HG03342 (cell line): ENCODE measurements at regions not wholly inside any gene's neighbourhood (a gene's known extent, or its start where the extent isn't known, plus 50 kb on each side); places are given as distances from the start of the nearest gene placed in this dataset.
"Not testable (repeated sequence)": the region's sequence is repeated elsewhere in the genome, so short reads cannot be mapped to it uniquely, and the experiment has no call there.

ENCODE experiments used
- ATAC-seq: cut with Tn5 transposase; IDR thresholded peaks from one replicate; pipeline ENCODE4 v1.9.1; 2021; ENCODE audit warnings: mild to moderate bottlenecking, moderate library complexity; ENCODE audit not compliant: unreplicated experiment

DNA sequence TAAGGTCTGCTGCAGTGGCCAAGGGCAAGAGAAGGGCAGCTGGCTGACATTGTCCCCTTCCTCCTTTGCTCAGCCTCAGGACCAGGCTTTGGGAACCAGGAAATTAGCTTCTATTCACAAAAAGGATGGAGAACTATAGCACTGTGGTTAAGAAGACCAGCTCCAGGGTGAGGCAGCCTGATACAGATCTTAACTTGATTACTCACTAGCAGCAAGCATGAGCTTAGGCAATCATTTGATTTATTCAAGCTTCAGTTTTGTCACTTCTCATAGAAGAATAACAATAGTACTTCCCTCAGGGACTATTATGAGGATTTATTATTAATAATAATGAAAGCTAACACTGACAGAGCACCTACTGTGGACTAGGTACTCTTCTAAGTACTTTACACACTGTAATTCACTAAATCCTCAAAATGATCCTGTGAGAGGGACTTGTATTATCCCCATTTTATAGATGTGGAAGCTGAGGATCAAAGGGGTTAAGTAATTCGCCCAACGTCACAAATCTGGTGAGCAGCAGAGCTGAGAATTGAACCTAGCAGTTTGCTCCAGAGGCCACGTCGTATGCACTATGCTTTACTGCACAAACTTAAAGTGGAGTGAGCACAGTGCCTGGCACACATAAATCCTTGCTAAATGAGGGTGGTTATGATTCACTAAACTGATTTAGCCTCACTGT is 130.4 kb upstream of the PAK3 start:
- no peak for ATAC-seq

GRCh38 chrX:110964786-110965185 is 131.2 kb upstream of the PAK3 start:
- ATAC-seq = no peak

DNA sequence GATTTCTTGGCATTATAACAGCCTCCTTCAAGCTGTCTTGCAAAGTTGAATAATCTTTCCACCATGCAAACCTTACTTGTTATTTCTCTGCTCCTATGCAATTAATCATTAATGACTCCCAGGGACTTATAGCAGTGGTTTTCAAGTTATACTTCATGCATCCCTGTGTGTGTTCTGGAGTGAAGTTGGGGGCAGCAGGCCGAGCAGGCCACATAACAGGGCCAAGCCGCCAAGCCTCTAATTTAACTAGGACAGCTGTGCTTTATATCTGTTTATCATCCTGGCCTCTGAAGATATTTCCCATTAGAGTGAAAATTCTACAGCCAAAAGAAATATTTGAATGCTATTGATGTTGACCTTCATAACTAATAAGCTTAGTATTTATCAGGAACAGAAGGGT is 133.5 kb upstream of the PAK3 start:
- no peak for ATAC-seq

- no peak for ATAC-seq
Observed at GRCh38 chrX:110955706-110956105, 140.3 kb upstream of the PAK3 start.

DNA sequence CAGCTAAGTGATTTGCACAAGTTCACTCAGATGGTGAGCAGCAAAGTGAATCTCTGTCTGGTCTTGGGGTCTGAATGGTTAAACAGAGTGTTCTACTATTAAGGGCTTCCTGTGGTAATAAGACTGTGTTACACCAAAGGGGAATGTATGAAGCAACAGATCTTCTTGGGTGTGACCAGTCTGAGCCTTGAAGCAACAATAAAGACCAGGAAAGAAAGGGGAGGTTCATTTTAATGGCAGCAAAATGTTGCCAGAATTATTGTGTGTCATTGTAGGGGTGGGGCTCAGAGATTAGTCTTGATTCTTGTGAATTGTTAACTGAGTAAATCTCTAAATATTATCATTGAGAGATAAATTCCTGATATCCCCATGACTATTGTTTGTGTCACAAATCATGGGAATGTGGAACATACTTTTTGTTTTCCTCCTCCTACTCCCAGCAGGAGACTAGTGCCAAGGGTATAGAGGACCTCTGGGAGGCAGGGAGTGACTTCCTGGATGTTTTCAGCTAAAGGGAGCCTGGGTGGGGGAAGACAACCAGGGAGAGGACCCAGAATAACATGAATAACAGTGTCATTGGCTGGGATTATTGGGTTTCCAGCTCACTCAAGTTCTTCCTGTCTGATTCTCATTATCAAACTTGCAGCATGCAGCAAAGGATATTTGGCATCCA is 141.4 kb upstream of the PAK3 start:
- ATAC-seq = no peak

DNA sequence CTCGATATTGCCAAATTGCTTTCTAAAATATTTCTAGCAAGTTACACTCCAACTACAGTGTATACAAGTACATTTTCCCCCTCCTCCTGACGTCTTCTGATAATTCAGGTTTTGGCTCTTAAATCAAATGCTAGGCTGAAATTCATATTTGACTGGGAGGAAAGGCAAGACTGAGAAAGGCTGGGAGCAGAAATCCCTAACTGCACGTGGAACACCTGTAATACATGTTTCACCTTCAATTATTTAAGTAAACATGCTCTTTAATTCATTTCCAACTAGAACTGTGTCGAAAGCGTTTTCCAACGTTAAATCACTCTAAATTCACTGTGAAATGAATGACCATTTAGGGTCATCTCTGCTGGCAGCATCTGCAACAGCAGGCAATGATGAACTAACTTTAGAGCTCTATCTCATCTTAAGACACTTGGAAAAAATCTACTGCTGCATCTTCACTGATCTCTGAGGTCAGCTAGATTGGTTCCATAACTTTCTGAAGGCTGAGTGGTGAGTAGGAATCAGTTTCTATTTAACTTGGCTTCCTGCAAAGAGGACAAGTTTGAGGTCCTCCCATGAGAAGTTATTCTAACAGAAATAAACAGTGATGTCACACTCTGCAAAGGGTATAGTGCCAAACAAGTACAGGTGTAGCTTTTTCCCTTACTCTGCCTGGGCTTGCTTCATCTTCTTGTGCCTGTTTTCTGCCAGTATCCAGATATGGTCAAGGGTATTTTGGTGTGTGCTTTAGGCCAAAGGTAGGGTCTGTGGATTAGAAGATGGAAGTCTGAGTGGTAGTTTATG is 144.3 kb upstream of the PAK3 start:
- no peak for ATAC-seq

DNA sequence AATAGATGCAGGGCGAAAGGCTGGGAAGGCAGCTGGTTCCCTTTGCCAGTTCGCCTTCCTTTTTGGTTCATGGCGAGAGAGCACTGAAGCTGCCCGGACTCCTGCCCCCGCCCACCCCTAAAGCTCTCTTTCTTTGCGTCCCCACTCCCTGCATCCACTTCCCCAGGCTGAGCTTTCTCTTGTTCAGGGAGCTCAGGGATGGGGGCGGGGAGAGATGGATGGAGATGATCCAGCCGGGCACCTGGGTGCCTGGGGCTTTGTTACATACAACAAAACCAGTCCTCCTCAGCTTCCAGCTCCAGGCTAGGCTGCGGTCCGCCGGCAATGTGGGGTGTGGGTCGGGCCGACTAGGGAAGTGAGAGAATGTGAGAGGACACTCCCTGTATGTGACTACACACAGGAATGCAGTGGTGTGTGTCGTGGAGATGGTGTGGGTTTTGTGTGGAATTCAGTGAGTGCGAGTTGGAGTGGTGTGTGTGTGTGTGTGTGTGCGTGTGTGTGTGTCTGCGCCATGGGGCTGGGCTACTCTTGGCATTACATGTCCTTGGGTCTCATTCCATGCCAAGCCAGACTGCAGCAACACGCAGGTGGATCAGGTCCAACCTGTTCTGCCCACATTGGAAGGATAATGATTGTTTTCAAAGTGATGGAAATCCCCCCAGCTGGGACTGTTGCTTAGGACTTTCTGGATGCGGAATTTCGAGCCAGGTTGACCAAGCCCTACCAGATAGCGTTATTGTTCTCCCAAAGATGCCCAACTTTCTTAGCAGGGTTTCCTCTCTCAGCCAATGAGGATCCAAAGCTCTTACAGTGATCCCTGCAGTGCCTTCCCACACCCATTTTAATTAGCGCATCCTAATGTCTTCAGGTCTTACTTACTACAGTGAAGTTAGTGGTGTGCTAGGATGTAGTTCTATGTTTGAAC is 149.4 kb upstream of the CHRDL1 start:
- no peak for ATAC-seq

DNA sequence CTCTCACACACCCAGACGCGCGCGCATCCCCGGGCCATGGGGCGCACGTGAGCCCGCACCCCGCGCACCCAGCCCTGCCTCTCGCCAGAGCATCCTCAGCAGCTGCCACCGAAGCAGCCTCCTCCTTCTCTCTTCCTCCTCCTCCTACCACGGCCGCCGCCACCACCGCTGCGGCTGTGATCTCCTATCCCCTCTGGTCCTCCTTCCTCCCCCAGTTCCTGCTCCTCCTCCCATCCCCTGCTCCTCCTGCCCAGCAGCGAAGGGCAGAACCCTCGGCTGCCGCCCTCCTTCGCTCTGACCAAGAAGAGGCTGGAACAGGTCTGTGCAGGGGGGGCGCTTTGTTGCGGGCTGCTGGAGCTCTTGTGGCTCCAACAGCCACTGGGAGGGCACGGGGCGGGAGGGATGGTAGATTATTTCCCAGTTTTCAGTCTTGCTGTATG is 148.7 kb upstream of the CHRDL1 start:
- ATAC-seq = no peak

DNA sequence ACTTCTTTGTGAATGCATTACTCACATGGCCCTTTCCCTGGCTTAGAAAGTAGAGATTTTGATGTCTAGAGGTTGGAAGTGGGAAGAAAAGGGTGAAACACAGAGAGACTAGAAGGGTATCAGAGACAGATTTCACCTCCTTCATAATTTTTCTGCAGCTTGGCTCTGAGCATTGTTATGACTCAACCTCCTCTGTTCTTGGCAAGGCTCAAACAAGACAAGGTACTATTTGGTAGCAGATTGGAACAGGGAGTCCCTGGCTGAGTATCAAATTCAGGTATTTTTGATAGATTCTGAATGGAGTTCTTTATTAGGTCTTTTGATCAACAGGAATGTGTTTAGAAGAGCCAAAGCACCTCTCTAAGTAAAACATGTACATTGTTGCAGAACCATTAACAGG is 146.3 kb upstream of the CHRDL1 start:
- no peak for ATAC-seq

GRCh38 chrX:110938977-110939732 is 143.5 kb upstream of the CHRDL1 start:
- ATAC-seq = no peak

GRCh38 chrX:110924871-110925270 is 129.3 kb upstream of the CHRDL1 start:
- no peak for ATAC-seq

GRCh38 chrX:110920991-110921390 is 125.4 kb upstream of the CHRDL1 start:
- ATAC-seq = no peak

DNA sequence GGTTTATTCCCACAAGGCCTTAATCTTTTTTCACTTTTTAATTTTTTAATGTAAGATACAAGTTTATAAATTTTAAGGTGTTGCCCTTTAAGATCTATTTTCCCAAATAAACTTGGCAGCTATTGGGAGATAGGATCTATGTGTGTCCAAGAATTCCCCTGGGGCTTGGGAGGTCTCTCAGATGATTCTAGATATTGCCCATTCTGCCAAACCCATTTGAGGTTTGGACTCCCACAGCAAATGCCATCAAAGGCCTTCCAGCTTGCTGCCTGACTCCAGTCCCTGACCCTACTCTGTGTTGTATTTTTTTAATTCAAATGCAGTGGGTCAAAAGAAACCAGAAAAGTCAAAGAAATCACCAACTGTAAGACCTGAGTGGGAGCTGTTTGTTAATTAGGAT is 120.0 kb upstream of the CHRDL1 start:
- no peak for ATAC-seq

DNA sequence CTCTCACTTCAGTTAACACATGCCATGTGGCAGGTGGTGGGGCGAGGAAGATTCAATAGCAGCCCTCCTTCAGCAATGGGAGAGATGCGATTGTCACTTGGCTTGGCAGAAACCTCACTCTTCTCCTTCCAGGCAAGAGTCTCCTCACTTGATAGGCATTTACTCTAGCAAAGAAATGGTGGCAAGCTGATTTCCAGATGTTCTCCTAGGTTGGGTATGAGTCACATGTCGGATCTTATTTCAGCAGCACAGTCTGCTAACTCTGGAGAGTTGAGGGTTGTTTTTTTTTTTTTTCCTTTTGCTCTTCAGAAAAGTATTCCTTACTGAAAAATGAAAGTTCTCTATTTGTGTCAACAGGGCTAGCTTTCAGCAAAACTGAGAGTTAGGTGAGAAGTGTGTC is 119.5 kb upstream of the CHRDL1 start:
- ATAC-seq = no peak

DNA sequence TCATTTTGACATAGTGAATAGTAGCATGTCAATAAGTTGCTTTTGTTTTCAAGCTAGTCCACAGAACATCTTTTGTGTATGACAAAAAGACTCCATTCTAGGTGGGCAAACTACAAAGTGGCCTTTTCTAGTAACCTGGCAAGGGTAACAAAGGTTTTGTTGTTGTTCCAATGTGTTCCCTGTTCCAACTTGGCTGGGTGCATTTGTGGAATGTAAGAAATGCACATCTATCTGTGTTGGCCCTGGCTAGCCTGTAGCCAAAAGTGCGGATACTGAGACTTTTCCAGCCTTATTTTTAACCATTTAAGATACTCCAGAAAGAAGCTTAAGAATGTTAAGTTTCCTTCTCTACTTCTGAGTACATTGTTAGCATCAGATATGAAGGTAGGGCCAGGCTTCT is 118.7 kb upstream of the CHRDL1 start:
- no peak for ATAC-seq

- ATAC-seq = not testable (repeated sequence)
Observed at GRCh38 chrX:110904747-110905146, 109.1 kb upstream of the CHRDL1 start.

DNA sequence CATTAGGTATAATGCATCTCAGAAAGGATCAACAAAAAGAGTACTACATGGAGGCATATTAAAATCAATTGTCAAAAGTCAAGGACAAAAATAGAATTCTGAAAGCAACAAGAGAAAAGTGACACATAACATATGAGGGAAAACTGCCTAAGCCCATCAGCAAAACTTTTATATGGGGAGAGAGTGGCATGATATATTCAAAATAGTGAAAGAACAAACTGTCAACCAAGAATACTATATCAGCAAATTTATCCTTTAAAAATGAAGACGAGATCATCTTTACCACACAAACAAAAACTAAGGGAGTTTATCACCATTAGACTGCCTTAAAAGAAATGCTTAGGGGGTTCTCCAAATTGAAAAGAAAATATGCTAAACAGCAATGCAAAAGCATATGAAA is 86.4 kb upstream of the CHRDL1 start:
- no peak for ATAC-seq

DNA sequence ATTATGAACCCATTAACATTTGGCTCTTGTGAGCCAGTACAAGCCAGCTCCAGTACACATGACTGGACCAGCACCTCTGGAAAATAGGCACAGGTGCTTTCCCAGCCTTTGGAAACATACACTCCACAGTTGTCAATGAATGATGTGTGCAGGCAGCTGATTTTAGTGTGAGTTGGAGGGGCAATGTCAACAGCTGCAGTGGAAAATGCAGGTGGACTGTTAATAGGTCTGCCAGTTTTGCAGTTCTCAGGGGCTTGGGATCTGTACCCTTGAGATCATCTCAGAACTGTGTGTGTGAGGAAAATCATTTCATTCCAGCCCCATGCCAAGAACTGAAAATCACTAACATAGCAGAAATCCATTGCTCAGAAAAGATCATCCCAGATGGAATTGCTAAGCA is 81.7 kb upstream of the CHRDL1 start:
- no peak for ATAC-seq

DNA sequence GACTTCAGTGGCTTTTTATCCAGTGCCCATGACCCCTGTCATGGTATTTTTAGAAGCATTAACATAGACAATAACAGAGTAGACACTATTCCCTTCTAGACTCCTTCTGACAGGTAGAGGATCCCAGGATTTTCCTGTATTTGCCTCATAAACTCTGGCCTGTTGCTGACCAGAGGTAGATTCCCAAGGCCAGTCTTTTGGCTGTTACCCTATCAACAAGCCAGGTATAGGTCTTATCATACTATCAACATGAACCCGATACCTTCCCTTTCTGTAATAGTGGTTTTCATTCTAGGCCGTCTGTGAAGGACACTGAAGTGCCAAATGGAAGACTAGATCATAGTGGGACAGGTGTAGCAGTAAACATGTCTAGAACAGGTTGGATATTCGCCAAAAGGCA is 76.2 kb upstream of the CHRDL1 start:
- no peak for ATAC-seq

- ATAC-seq = no peak
Observed at GRCh38 chrX:110866421-110866820, 70.8 kb upstream of the CHRDL1 start.
